Islet precursor cell (in vitro differentiated cells): ENCODE measurements at regions not wholly inside any gene's neighbourhood (a gene's known extent, or its start where the extent isn't known, plus 50 kb on each side); places are given as distances from the start of the nearest gene placed in this dataset.
"Not testable (repeated sequence)": the region's sequence is repeated elsewhere in the genome, so short reads cannot be mapped to it uniquely, and the experiment has no call there.

ENCODE experiments used
- DNase-seq: peaks from one replicate; pipeline ENCODE4 v3.0.0-alpha.2; 2018

- no peak for DNase-seq
These were observed 294.3 kb upstream of the KLF14 start for GRCh38 chr7:131028295-131028694.

- DNase-seq, result no peak
These were observed 295.0 kb upstream of the KLF14 start for GRCh38 chr7:131029002-131029401.

- no peak for DNase-seq
These were observed 296.4 kb upstream of the MKLN1 start for GRCh38 chr7:131031099-131031868.

DNA sequence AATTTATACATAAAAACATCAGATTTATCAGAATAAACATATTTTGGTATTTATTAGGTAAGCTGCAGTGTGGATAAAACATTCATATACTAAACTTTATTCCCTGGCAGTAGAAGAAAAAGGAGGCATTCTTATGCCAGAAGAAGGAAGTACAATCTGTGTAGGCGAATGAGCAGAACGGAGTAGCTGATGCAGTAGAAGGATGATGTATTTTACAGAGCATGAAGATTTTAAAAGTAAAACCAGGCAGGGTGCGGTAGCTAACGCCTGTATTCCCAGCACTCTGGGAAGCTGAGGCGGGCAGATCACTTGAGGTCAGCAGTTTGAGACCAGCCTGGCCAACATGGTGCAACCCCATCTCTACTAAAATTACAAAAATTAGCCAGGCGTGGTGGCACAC, 294.9 kb upstream of the MKLN1 start:
- DNase-seq, result no peak

GRCh38 chr7:131034166-131034881, 293.4 kb upstream of the MKLN1 start:
- DNase-seq, result no peak

DNA sequence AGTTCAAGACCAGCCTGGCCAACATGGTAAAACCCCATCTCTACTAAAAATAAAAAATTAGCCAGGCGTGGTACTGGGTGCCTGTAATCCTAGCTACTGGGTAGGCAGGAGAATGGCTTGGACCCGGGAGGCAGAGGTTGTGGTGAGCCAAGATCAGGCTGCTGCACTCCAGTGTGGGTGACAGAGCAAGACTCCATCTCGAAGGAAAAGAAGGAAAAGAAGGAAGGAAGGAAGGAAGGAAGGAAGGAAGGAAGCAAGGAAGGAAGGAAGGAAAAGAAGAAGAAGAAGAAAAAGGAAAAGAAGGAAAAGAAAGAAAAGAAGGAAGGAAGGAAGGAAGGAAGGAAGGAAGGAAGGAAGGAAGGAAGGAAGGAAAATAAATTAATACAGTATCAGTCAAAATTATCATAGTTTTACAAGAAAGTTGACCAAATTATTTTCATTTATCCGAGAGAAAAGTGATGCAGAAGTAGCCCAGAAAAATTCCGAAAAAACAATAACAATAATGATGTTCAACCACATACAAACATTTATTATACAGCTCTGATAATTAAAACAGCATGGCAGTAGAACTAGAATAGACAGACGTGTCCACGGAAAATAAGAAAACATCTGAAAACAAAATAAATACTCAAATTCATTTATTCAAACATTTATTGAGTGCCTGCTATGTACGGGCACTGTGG, 292.4 kb upstream of the MKLN1 start:
- DNase-seq, result no peak

GRCh38 chr7:131038153-131038552, 289.5 kb upstream of the MKLN1 start:
- DNase-seq, result no peak

- no peak for DNase-seq
These were observed 288.3 kb upstream of the MKLN1 start for GRCh38 chr7:131039355-131039762.

DNA sequence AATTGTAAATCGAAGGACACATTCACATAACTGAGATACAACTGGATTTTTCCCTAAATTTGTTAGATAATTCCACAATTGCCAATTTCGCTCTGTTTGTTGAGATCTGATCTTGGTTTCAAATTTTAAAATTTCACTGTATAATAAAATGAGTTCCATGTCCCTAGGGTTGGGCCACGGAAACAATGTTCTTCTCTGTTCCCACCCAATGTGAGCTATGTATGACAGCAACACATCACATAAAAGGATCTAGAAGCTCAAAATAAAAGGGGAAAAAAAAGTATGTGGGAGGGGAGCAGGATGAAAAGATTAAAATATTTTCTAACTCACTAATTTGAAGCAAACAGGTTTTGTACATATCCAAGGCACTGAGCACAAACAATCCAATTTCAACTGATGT, 287.8 kb upstream of the MKLN1 start:
- no peak for DNase-seq

GRCh38 chr7:131040467-131040932, 287.2 kb upstream of the MKLN1 start:
- peak; percentile 61 for DNase-seq

DNA sequence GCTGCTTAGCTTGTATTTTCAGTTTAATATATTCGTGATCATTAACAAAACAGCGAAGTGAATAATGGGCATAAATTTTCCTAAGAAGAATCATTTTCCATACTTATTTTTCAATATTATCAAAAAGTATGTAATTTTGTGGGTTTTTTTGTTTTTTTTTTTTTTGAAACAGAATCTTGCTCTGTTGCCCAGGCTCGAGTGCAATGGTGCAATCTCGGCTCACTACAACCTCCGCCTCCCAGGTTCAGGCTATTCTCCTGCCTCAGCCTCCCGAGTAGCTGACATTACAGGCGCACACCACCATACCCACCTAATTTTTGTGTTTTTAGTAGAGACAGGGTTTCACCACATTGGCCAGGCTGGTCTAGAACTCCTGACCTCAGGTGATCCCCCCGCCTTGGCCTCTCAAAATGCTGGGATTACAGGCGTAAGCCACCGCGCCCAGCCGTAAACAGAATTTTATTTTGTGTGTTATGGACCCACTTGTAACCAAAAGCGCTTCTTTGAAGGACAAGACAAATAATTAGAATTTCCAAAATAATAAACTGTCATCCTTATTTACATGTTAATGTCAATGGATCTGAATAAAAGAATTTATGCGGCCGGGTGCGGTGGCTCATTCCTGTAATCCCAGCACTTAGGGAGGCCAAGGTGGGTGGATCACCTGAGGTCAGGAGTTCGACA, 286.5 kb upstream of the MKLN1 start:
- DNase-seq, result not testable (repeated sequence)

GRCh38 chr7:131042269-131043160, 285.2 kb upstream of the MKLN1 start:
- no peak for DNase-seq

DNA sequence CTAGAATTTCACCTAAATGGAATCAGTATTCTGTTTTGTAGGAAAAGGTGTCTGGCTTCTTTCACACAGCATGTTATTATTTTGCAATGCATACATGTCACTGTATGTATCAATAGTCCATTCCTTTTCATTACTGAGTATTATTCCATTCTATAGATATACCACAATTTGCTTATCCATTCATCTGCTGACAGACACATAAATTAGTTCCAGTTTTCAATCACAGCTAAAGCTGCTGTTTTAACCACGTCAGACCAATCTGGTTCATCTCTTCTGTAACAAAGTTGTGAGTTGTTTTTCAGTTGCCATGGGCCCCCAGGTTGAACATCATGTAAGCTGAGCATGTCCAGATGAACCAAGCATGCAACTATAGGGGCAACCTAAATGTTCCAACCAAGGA, 282.1 kb upstream of the MKLN1 start:
- DNase-seq, result no peak

DNA sequence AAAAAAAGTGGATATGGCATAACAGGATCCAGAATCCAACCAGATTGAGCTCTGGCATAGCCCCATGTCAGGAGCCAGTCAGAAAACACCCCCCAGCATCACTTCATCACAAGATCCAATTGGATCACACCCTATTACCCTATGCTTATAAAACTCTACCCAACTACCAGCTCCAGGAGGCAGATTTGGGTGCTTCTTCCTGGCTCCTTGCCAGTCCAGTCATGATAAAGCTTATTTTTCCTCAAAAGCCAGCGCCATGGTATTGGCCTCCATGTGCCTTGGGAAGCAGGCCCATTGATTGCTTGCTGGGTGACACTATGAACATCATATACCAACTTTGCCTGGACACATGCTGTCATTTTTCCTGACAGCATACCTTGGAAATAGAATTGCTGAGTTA, 281.4 kb upstream of the MKLN1 start:
- DNase-seq, result no peak

DNA sequence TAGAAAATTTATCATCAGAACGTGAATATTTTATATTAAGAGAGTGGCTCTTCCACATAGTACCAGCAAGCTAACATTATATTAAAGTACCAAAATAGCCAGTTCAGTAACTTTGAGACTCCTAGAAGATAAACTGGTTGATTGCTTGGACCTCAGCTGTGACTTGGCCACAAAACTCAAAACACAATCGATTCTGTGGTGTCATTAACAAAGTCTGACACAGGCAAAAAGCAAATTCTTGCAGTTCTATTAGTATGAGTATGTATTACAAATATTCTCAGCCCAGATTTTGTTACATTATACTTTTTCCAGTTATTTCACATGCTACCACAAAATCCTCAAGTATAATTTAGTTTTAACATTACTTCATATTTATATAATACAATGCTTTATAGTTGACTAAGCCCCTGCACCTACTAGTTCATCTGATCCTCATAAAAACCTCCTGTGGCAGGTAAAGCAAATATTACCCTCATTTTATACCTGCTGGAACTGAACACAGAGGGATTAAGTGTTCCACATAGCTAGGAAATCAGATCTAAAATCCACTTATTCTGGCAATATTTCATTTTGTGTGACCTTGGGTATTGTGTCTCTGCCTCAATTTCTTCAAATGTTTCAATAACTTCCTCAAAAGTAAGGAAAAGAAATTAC, 279.9 kb upstream of the MKLN1 start:
- no peak for DNase-seq

DNA sequence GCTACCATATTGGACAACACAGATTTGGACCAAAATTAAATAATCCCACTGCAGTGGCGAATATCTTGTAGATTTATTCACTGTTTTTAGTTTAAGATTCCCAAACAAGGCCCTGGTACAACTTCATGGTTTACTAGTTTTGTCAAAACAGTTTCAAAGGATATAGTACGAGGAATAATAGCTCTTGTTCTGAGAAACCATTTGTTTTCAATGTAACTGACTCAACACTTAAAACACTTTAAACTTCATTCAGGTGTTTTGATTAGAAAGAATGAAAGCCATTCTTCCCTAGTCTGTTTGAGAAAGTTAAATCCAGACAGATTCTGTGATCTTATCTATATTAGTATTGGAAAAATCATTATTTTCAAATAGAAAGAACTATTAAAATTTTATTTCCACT, 276.4 kb upstream of the MKLN1 start:
- DNase-seq, result no peak

DNA sequence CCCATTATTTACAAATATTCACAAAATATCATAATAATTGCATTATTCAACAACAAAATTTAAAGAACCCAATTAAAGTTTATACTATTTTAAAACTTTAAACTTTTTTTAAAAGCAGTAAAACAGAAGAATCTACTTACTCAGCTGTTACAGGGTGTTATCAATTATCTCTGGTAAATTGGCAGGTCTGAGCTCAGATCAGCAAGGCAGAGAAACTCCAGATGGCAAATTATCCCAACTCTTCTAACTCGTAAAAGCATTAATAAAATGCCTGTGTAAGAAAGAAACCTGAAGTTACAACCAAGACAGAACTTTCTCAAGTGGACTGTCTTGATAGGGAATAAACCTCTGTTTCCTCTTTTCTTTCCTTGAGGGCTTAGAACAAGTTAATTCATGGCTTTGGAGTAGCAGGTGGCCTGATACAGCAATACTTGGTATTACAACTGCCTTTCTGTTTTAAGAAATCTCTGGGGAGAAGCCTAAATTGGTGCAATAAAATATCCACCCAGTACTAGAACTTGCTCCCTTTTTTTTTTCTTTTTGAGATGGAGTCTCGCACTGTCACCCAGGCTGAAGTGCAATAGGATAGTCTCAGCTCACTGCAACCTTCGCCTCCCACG, 275.3 kb upstream of the MKLN1 start:
- no peak for DNase-seq

GRCh38 chr7:131056007-131056406, 271.7 kb upstream of the MKLN1 start:
- DNase-seq, result no peak

- no peak for DNase-seq
These were observed 270.5 kb upstream of the MKLN1 start for GRCh38 chr7:131057015-131057793.

GRCh38 chr7:131057794-131058070, 269.9 kb upstream of the MKLN1 start:
- DNase-seq, result no peak
